Type B pancreatic cell (in vitro differentiated cells): ENCODE measurements at regions not wholly inside any gene's neighbourhood (a gene's known extent, or its start where the extent isn't known, plus 50 kb on each side); places are given as distances from the start of the nearest gene placed in this dataset.

ENCODE experiments used
- DNase-seq: peaks from one replicate; pipeline ENCODE4 v3.0.0; 2021; ENCODE audit warnings: mixed read lengths; ENCODE audit not compliant: unreplicated experiment; ENCODE audit errors: extremely low spot score
- H3K27ac Mint-ChIP-seq: 2 replicates; pipeline ENCODE4 v1.8.0; 2021; ENCODE audit warnings: mild to moderate bottlenecking, mixed read lengths
- H3K27me3 Mint-ChIP-seq: 2 replicates; pipeline ENCODE4 v1.8.0; 2021; ENCODE audit warnings: mixed read lengths
- H3K36me3 Mint-ChIP-seq: 2 replicates; pipeline ENCODE4 v1.8.0; 2021; ENCODE audit warnings: mixed read lengths
- H3K4me1 Mint-ChIP-seq: one replicate; pipeline ENCODE4 v1.8.0; 2021; ENCODE audit warnings: mixed read lengths; ENCODE audit not compliant: unreplicated experiment
- H3K4me3 Mint-ChIP-seq: 2 replicates; pipeline ENCODE4 v1.8.0; 2021; ENCODE audit warnings: mild to moderate bottlenecking, mixed read lengths
- H3K9me3 Mint-ChIP-seq: 2 replicates; pipeline ENCODE4 v1.8.0; 2021; ENCODE audit warnings: mixed read lengths
- CTCF ChIP-seq: fragments of 200-600 bp; sonication (generic); conservative IDR thresholded peaks from 2 replicates; pipeline ENCODE4 v1.5.0; 2021; ENCODE audit warnings: antibody characterized with exemption, mild to moderate bottlenecking

- no peak overlapping the region for H3K4me3 Mint-ChIP-seq
Measured at GRCh38 chr14:97850466-97850865, 1053.3 kb downstream of the VRK1 start.

GRCh38 chr14:97850886-97851285 lies 1053.7 kb downstream of the VRK1 start:
- peaks cover 17% of the 10 kb centered on the region for H3K27me3 Mint-ChIP-seq
- no peak overlapping the region for H3K4me3 Mint-ChIP-seq
- DNase-seq = no peak
- H3K4me1 Mint-ChIP-seq = peaks cover 15% of the 10 kb centered on the region
- no peak for TF ChIP-seq CTCF
- H3K36me3 Mint-ChIP-seq = no peaks in the 10 kb centered on the region
- no peak overlapping the region for H3K27ac Mint-ChIP-seq
- no peaks in the 10 kb centered on the region for H3K9me3 Mint-ChIP-seq

More at GRCh38 chr14:97850466-97850865, 1053.3 kb downstream of the VRK1 start:
- Mint-ChIP-seq H3K27ac (no peak overlapping the region), H3K9me3 (no peaks in the 10 kb centered on the region), H3K27me3 (peaks cover 17% of the 10 kb centered on the region), H3K36me3 (no peaks in the 10 kb centered on the region), H3K4me1 (peaks cover 15% of the 10 kb centered on the region)
- no peak for DNase-seq
- TF ChIP-seq CTCF = no peak

GRCh38 chr14:97851428-97851995 lies 1054.3 kb downstream of the VRK1 start:
- Mint-ChIP-seq H3K4me1 (peaks cover 15% of the 10 kb centered on the region), H3K27ac (no peak overlapping the region), H3K9me3 (no peaks in the 10 kb centered on the region), H3K36me3 (no peaks in the 10 kb centered on the region), H3K27me3 (peaks cover 17% of the 10 kb centered on the region), H3K4me3 (no peak overlapping the region)
- no peak for DNase-seq
- TF ChIP-seq CTCF = no peak

GRCh38 chr14:97854918-97855317 lies 1057.7 kb downstream of the VRK1 start:
- no peaks in the 10 kb centered on the region for H3K9me3 Mint-ChIP-seq
- no peak for DNase-seq

GRCh38 chr14:97866195-97866594 lies 1069.0 kb downstream of the VRK1 start:
- no peak for TF ChIP-seq CTCF
- Mint-ChIP-seq H3K9me3 (no peaks in the 10 kb centered on the region), H3K27ac (no peak overlapping the region), H3K36me3 (no peaks in the 10 kb centered on the region), H3K4me1 (peaks cover 4% of the 10 kb centered on the region), H3K4me3 (no peak overlapping the region), H3K27me3 (peaks cover 6% of the 10 kb centered on the region)
- no peak for DNase-seq

More at GRCh38 chr14:97854918-97855317, 1057.7 kb downstream of the VRK1 start:
- H3K4me3 Mint-ChIP-seq = no peak overlapping the region
- H3K27me3 Mint-ChIP-seq = peaks cover 20% of the 10 kb centered on the region
- H3K4me1 Mint-ChIP-seq = peaks cover 7% of the 10 kb centered on the region
- H3K36me3 Mint-ChIP-seq = no peaks in the 10 kb centered on the region
- no peak for TF ChIP-seq CTCF
- no peak overlapping the region for H3K27ac Mint-ChIP-seq

- peaks cover 4% of the 10 kb centered on the region for H3K4me1 Mint-ChIP-seq
- no peaks in the 10 kb centered on the region for H3K9me3 Mint-ChIP-seq
- no peaks in the 10 kb centered on the region for H3K36me3 Mint-ChIP-seq
- no peak for DNase-seq
- H3K4me3 Mint-ChIP-seq = no peak overlapping the region
- H3K27ac Mint-ChIP-seq = no peak overlapping the region
- TF ChIP-seq CTCF = no peak
- peaks cover 6% of the 10 kb centered on the region for H3K27me3 Mint-ChIP-seq
Measured at GRCh38 chr14:97866664-97867063, 1069.5 kb downstream of the VRK1 start.
